GM12874 (cell line): ENCODE measurements at regions not wholly inside any gene's neighbourhood (a gene's known extent, or its start where the extent isn't known, plus 50 kb on each side); places are given as distances from the start of the nearest gene placed in this dataset.

Source experiments
- CTCF ChIP-seq: IDR thresholded peaks from 2 replicates; pipeline ENCODE4 v1.5.1; 2011; ENCODE audit warnings: low read depth, mild to moderate bottlenecking, control low read depth, low read length, moderate library complexity; ENCODE audit not compliant: insufficient read depth

GRCh38 chr15:31159837-31160236 is 58.3 kb upstream of the TRPM1 start:
- no peak for TF ChIP-seq CTCF

GRCh38 chr15:31160297-31160696 is 58.8 kb upstream of the TRPM1 start:
- no peak for TF ChIP-seq CTCF

GRCh38 chr15:31160740-31161495 is 59.4 kb upstream of the TRPM1 start:
- TF ChIP-seq CTCF, result no peak

- no peak for TF ChIP-seq CTCF
Observed at GRCh38 chr15:31161951-31162350, 60.4 kb upstream of the TRPM1 start.

GRCh38 chr15:31162721-31163510 is 61.4 kb upstream of the TRPM1 start:
- no peak for TF ChIP-seq CTCF

- no peak for TF ChIP-seq CTCF
Observed at GRCh38 chr15:31163769-31164572, 62.4 kb upstream of the TRPM1 start.

- no peak for TF ChIP-seq CTCF
Observed at GRCh38 chr15:31164573-31164912, 63.0 kb upstream of the TRPM1 start.
